Liver (tissue), 8 donors: ENCODE measurements at regions not wholly inside any gene's neighbourhood (a gene's known extent, or its start where the extent isn't known, plus 50 kb on each side); places are given as distances from the start of the nearest gene placed in this dataset.

ENCODE experiments used
- DNase-seq: peaks from one replicate; pipeline ENCODE4 v3.0.0-alpha.2; 2017; ENCODE audit warnings: low spot score
- H3K27ac ChIP-seq, 2 donors: one replicate each; pipeline ENCODE4 v1.7.0; 2013; ENCODE audit warnings: inconsistent platforms in 2 of 2, low read length in 2 of 2, control low read depth in 1 of 2, low read depth in 1 of 2, mild to moderate bottlenecking in 1 of 2
- H3K27me3 ChIP-seq, 4 donors: one replicate each; pipeline versions ENCODE4 v1.6.1 to v1.7.0; 2013; ENCODE audit warnings: low read length in 3 of 4, inconsistent platforms in 1 of 4, mild to moderate bottlenecking in 1 of 4, moderate library complexity in 1 of 4; ENCODE audit not compliant: control insufficient read depth in 4 of 4, insufficient read depth in 4 of 4
- H3K36me3 ChIP-seq, 4 donors: one replicate each; pipeline versions ENCODE4 v1.6.1 to v1.7.0; 2013; ENCODE audit warnings: low read length in 3 of 4, mild to moderate bottlenecking in 3 of 4, low read depth in 1 of 4, moderate library complexity in 1 of 4; ENCODE audit not compliant: control insufficient read depth in 4 of 4, insufficient read depth in 3 of 4
- H3K4me1 ChIP-seq, 4 donors: one replicate each; pipeline versions ENCODE4 v1.6.1 to v1.7.0; 2013; ENCODE audit warnings: low read length in 3 of 4, mild to moderate bottlenecking in 3 of 4, moderate library complexity in 1 of 4; ENCODE audit not compliant: control insufficient read depth in 4 of 4, insufficient read depth in 4 of 4
- H3K4me3 ChIP-seq, 3 donors: one replicate each; pipeline versions ENCODE4 v1.6.1 to v1.7.0; 2013; ENCODE audit warnings: low read length in 3 of 3, control low read depth in 1 of 3, low read depth in 1 of 3, mild to moderate bottlenecking in 1 of 3
- H3K9ac ChIP-seq, 2 donors: one replicate each; pipeline ENCODE4 v1.7.0; 2013; ENCODE audit warnings: low read length in 2 of 2, mild to moderate bottlenecking in 2 of 2, moderate library complexity in 2 of 2, control low read depth in 1 of 2, low read depth in 1 of 2
- H3K9me3 ChIP-seq, 4 donors: one replicate each; pipeline versions ENCODE4 v1.6.1 to v1.7.0; 2013; ENCODE audit warnings: low read length in 3 of 4; ENCODE audit not compliant: control insufficient read depth in 4 of 4
- ATF3 ChIP-seq: IDR thresholded peaks from 2 replicates; pipeline ENCODE4 v1.6.1; 2016; ENCODE audit warnings: antibody characterized with exemption
- CTCF ChIP-seq: fragments of 150-350 bp; IDR thresholded peaks from 2 replicates; pipeline ENCODE4 v1.5.1; 2017; ENCODE audit warnings: improper control_type of control experiment, low read depth, low read length; ENCODE audit not compliant: missing input control
- EGR1 ChIP-seq, 2 donors: IDR thresholded peaks; 2 replicates each; pipeline ENCODE4 v1.6.1; 2016 to 2018; ENCODE audit warnings: antibody characterized with exemption in 2 of 2, low read depth in 2 of 2
- FOXA1 ChIP-seq: IDR thresholded peaks from 2 replicates; pipeline ENCODE4 v1.6.1; 2016; ENCODE audit warnings: antibody characterized with exemption
- FOXA2 ChIP-seq: IDR thresholded peaks from 2 replicates; pipeline ENCODE4 v1.6.1; 2016; ENCODE audit warnings: antibody characterized with exemption
- GABPA ChIP-seq, 2 donors: IDR thresholded peaks in 1 of 2; conservative IDR thresholded peaks in 1 of 2; 2 replicates each; pipeline ENCODE4 v1.6.1; 2016; ENCODE audit warnings: antibody characterized with exemption in 2 of 2, mild to moderate bottlenecking in 1 of 2, moderate library complexity in 1 of 2
- HNF4A ChIP-seq, 2 donors: conservative IDR thresholded peaks; 2 replicates each; pipeline ENCODE4 v1.6.1; 2016; ENCODE audit warnings: antibody characterized with exemption in 2 of 2, mild to moderate bottlenecking in 2 of 2
- HNF4G ChIP-seq: IDR thresholded peaks from 2 replicates; pipeline ENCODE4 v1.6.1; 2016; ENCODE audit warnings: antibody characterized with exemption
- JUND ChIP-seq, 2 donors: IDR thresholded peaks; 2 replicates each; pipeline ENCODE4 v1.6.1; 2016; ENCODE audit warnings: antibody characterized with exemption in 2 of 2
- NR2F2 ChIP-seq: IDR thresholded peaks from 2 replicates; pipeline ENCODE4 v1.6.1; 2016; ENCODE audit warnings: antibody characterized with exemption
- RAD21 ChIP-seq, 2 donors: IDR thresholded peaks; 2 replicates each; pipeline ENCODE4 v1.6.1; 2016; ENCODE audit warnings: antibody characterized with exemption in 2 of 2, mild to moderate bottlenecking in 2 of 2
- REST ChIP-seq: IDR thresholded peaks from 2 replicates; pipeline ENCODE4 v1.6.1; 2016; ENCODE audit warnings: antibody characterized with exemption, mild to moderate bottlenecking
- RXRA ChIP-seq, 2 donors: IDR thresholded peaks; 2 replicates each; pipeline ENCODE4 v1.6.1; 2017 to 2018; ENCODE audit warnings: antibody characterized with exemption in 2 of 2, mild to moderate bottlenecking in 1 of 2
- SP1 ChIP-seq: IDR thresholded peaks from 2 replicates; pipeline ENCODE4 v1.6.1; 2018; ENCODE audit warnings: antibody characterized with exemption, mild to moderate bottlenecking
- TAF1 ChIP-seq: conservative IDR thresholded peaks from 2 replicates; pipeline ENCODE4 v1.6.1; 2016; ENCODE audit warnings: antibody characterized with exemption, mild to moderate bottlenecking
- YY1 ChIP-seq: IDR thresholded peaks from 2 replicates; pipeline ENCODE4 v1.6.1; 2016; ENCODE audit warnings: antibody characterized with exemption, mild to moderate bottlenecking
- ZBTB33 ChIP-seq: IDR thresholded peaks from 2 replicates; pipeline ENCODE4 v1.6.1; 2016; ENCODE audit warnings: antibody characterized with exemption
- WGBS: extraction: QIAGEN DNeasy Blood & Tissue Kit; methylation state at CpG from one replicate; pipeline ENCODE4 v1.1.7; 2013; 5-methylcytosine and 5-hydroxymethylcytosine counted together
- TF ChIP-seq, protein P1 (sequence below): IDR thresholded peaks from 2 replicates; pipeline ENCODE4 v1.6.1; 2016; ENCODE audit warnings: antibody characterized with exemption
- donor health status: healthy.
- donor health status: healthy.
- donor health status: healthy.
- donor health status: healthy.
- donor health status: healthy.

DNA sequence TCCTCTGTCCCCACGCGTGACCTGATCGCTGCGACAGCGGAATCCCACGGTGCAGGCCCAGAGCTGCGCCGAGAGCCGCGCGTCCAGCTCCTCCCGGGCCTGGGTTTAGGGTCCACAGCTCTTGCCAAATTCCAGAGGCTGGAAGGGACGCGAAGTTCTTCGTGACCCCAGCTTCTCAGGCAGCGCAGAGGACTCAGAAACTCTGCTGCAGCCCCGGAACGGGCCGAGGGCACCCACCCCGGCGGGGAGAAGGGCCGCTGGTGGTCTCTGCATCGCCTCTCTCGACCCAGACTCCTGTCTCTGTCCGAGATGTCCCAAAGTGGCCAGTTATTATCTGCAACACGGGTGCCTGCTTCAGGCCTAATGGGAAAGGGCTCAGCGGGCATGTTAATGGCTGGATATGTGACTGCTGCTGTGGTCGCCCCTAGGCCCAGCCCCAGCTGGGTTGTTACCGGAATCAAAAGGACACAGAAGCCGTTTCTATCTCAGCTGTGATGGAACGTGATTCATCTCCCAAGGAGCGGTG lies 236.4 kb downstream of the VRK1 start:
- 23% methylated on average over 32 of the region's 32 CpGs for WGBS
- no peak for TF ChIP-seq EGR1 (IDR thresholded peaks at IDR 0.05; ENCODE audit: low read depth in 2 of 2)
- TF ChIP-seq RAD21 (IDR thresholded peaks at IDR 0.05), result no peak
- no peak for TF ChIP-seq ZBTB33
- no peak for TF ChIP-seq SP1
- TF ChIP-seq JUND (IDR thresholded peaks at IDR 0.05), result no peak
- no peak for TF ChIP-seq RXRA (IDR thresholded peaks at IDR 0.05)
- TF ChIP-seq NR2F2, result no peak
- no peak for TF ChIP-seq REST
- no peak for TF ChIP-seq FOXA2
- no peak for TF ChIP-seq FOXA1
- no peak for TF ChIP-seq GABPA (IDR thresholded peaks at IDR 0.05 in 1 of 2, conservative IDR thresholded peaks at IDR 0.05 in 1 of 2)
- TF ChIP-seq YY1, result no peak
- TF ChIP-seq CTCF, result no peak
- TF ChIP-seq, protein P1, sequence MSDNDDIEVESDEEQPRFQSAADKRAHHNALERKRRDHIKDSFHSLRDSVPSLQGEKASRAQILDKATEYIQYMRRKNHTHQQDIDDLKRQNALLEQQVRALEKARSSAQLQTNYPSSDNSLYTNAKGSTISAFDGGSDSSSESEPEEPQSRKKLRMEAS, result no peak
- no peak for TF ChIP-seq ATF3
- TF ChIP-seq TAF1, result no peak
- TF ChIP-seq HNF4G, result no peak
- TF ChIP-seq HNF4A (conservative IDR thresholded peaks at IDR 0.05), result no peak
- Histone ChIP-seq H3K27ac (no peak overlapping the region), H3K36me3 (no peaks in the 10 kb centered on the region), H3K9me3 (no peaks in the 10 kb centered on the region), H3K27me3 (peaks cover 3 to 5% (median 4%) of the 10 kb centered on the region in 4 donors), H3K4me3 (peak overlapping the region in 1 of 3 donors; percentile 16), H3K4me1 (peaks cover 0 to 4% (median 1%) of the 10 kb centered on the region in 4 donors), H3K9ac (no peak overlapping the region)
- no peak for DNase-seq
